ENCODE measurements at regions not wholly inside any gene's neighbourhood (a gene's known extent, or its start where the extent isn't known, plus 50 kb on each side); places are given as distances from the start of the nearest gene placed in this dataset.
"Not testable (repeated sequence)": the region's sequence is repeated elsewhere in the genome, so short reads cannot be mapped to it uniquely, and the experiment has no call there.

- intact Hi-C loops (cut with DNase I): no loop called here
- Histone ChIP-seq H3K27ac (no peak overlapping the region), H3K4me3 (replicated peaks in 1 of 3) (no peak overlapping the region), H3K36me3 (no peaks in the 10 kb centered on the region), H3K27me3 (no peaks in the 10 kb centered on the region), H3K9me3 (no peaks in the 10 kb centered on the region), H3K4me1 (no peaks in the 10 kb centered on the region)
- no peak for DNase-seq
- 67 to 70% methylated on average over 3 of the region's 3 CpGs for WGBS, 2 donors
- TF ChIP-seq CTCF (IDR thresholded peaks at IDR 0.05) (no peak), POLR2A (IDR thresholded peaks at IDR 0.05) (no peak)
Measured at GRCh38 chr1:64343823-64344190, 126.1 kb upstream of the CACHD1 start.

- Histone ChIP-seq H3K4me3 (replicated peaks in 1 of 3) (no peak overlapping the region), H3K27ac (no peak overlapping the region), H3K36me3 (no peaks in the 10 kb centered on the region), H3K4me1 (no peaks in the 10 kb centered on the region), H3K9me3 (no peaks in the 10 kb centered on the region), H3K27me3 (no peaks in the 10 kb centered on the region)
- no peak for DNase-seq
- TF ChIP-seq CTCF (IDR thresholded peaks at IDR 0.05) (no peak), POLR2A (IDR thresholded peaks at IDR 0.05) (no peak)
- intact Hi-C loops (cut with DNase I): no loop called here
- 69 to 79% methylated on average over 4 of the region's 4 CpGs for WGBS, 2 donors
Measured at GRCh38 chr1:64348270-64348960, 121.5 kb upstream of the CACHD1 start.

GRCh38 chr1:64348961-64349648 lies 120.8 kb upstream of the CACHD1 start:
- DNase-seq: no peak
- Histone ChIP-seq H3K27ac (no peak overlapping the region), H3K4me3 (replicated peaks in 1 of 3) (no peak overlapping the region), H3K4me1 (no peaks in the 10 kb centered on the region), H3K27me3 (no peaks in the 10 kb centered on the region), H3K9me3 (no peaks in the 10 kb centered on the region), H3K36me3 (no peaks in the 10 kb centered on the region)
- TF ChIP-seq POLR2A (IDR thresholded peaks at IDR 0.05) (no peak), CTCF (IDR thresholded peaks at IDR 0.05) (no peak)
- intact Hi-C loops (cut with DNase I): no loop called here
- WGBS, 2 donors: 89 to 94% methylated on average over 6 of the region's 6 CpGs

GRCh38 chr1:64355534-64355933 lies 114.4 kb upstream of the CACHD1 start:
- intact Hi-C loops (cut with DNase I): not testable (repeated sequence)

GRCh38 chr1:64356636-64357256 lies 113.2 kb upstream of the CACHD1 start:
- DNase-seq: no peak
- TF ChIP-seq POLR2A (IDR thresholded peaks at IDR 0.05) (no peak), CTCF (IDR thresholded peaks at IDR 0.05) (no peak)

More at GRCh38 chr1:64355534-64355933, 114.4 kb upstream of the CACHD1 start:
- H3K36me3 ChIP-seq; H3K9me3 ChIP-seq; H3K4me3 ChIP-seq (replicated peaks in 1 of 3); H3K27me3 ChIP-seq; H3K27ac ChIP-seq; H3K4me1 ChIP-seq; DNase-seq: not testable (repeated sequence)
- WGBS, 2 donors: 82 to 84% methylated on average over 2 of the region's 2 CpGs

More at GRCh38 chr1:64356636-64357256, 113.2 kb upstream of the CACHD1 start:
- Histone ChIP-seq H3K27ac (no peak overlapping the region), H3K4me3 (replicated peaks in 1 of 3) (no peak overlapping the region), H3K27me3 (no peaks in the 10 kb centered on the region), H3K36me3 (no peaks in the 10 kb centered on the region), H3K4me1 (no peaks in the 10 kb centered on the region), H3K9me3 (no peaks in the 10 kb centered on the region)
- intact Hi-C loops (cut with DNase I): no loop called here
- WGBS, 2 donors: 61 to 65% methylated on average over 15 of the region's 15 CpGs
